Left ventricle myocardium superior (tissue), 1 donor: ENCODE measurements at regions not wholly inside any gene's neighbourhood (a gene's known extent, or its start where the extent isn't known, plus 50 kb on each side); places are given as distances from the start of the nearest gene placed in this dataset.
"Not testable (repeated sequence)": the region's sequence is repeated elsewhere in the genome, so short reads cannot be mapped to it uniquely, and the experiment has no call there.

Source experiments
- ATAC-seq: fragments of 200-7000 bp; cut with Tn5 transposase; one replicate; pipeline ENCODE4 v1.9.1; 2020; ENCODE audit warnings: mild to moderate bottlenecking, moderate library complexity
- DNase-seq: peaks from one replicate; pipeline ENCODE4 v3.0.0-alpha.2; 2020
- intact Hi-C: fragments of 100-400 bp; cut with micrococcal nuclease; formaldehyde crosslinking; loops from one replicate; pipeline ENCODE4 v1.11.0; 2022
- donor health status: DM: no; HTN: yes; CAD: no; lungs with severe emphysema.

DNA sequence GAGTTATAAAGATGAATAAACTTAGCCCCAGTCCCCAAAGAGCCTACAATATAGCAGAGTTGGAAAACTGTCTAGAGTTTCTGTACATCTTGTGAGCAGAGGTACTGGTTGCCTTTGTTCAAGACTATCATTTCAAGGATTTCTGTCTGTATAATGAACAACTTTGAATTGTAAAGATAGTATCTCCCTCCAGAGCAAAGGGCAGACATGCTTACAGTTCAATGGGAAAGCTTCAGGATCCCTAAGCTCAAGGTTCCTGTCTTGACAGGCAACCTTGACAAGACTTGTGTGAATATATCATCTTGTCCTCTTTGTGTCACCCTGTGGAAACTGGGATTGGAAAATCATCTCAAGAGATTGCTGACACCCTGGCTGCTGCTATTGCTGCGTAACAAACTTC, 242.8 kb upstream of the VLDLR start:
- no peak for DNase-seq
- ATAC-seq = no peak
- intact Hi-C loops = no loop called here

DNA sequence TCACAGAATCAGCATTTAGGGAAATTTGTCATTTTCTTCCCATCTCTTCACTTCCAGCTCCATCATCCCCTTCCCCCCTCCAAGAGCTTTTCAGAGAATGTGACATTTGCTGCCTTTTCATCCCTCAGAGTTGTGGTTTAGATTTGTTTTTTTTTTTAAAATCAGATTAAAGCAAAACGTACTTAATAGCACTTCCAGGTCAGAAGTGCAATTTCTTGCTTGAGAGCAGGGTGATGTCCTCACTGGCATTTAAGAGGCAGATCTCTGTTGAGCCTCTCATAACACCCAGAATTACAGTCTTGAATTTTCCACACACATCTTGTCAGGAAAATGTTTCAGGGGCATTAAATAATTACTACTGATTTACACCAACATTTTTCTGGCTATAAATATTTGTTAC, 236.8 kb upstream of the VLDLR start:
- no peak for DNase-seq
- intact Hi-C loops = no loop called here
- no peak for ATAC-seq

DNA sequence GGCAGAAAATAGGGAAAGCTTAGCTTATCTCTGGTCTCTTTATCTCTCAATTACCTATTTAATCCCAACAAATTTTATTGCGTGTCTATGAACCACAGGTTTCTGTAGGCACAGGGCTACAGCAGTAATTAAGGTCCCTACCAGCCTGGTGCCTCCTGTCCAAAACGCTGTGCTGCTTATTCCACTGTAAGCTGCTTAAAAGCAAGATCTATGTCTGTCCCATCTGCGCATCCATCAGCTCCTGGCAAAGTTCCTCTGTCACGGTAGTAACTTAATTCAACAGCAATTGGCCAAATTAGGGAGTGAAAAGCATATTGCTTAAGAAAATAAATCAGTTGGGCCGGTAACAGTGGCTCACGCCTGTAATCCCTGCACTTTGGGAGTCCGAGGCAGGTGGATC, 235.8 kb upstream of the VLDLR start:
- intact Hi-C loops = no loop called here
- no peak for DNase-seq
- ATAC-seq = no peak

DNA sequence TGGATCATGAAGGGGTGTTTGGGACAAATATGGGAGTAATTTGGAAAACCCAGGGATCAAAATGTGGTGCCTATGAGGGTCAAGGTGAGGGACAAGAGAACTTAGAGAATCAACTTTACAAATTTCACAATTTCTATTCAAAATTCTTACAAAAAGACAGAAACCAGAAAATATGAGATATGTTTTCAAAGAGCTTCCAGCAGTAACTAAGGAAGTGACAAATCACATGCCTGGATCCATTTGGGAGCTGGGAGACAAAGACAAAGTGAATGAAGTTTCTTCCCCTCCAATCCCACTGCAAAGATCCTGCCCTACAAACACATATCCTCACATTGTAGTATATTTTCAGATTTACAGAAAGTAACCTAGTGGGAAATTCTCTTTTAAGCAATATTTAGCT, 235.0 kb upstream of the VLDLR start:
- ATAC-seq (no peak), DNase-seq (no peak)
- intact Hi-C loops = no loop called here

DNA sequence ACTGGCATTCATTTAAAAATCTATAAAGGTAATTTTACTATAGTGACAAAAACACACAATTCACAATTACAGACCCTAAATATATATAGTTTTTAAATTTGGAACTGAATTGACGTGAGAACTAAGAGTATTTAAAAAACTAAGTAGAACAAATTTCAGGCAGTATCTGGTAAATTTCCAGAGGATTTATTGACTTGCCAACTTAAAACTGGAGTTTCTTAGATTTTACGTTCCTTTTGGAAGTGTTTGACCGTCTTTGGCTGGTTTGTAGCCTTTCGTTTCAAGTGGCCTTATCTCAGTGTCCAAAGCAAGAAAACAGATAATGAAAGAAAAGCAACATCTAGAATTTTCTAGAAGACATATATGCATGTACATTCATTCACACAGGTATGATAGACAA, 234.4 kb upstream of the VLDLR start:
- no peak for ATAC-seq
- no peak for DNase-seq
- intact Hi-C loops = no loop called here

DNA sequence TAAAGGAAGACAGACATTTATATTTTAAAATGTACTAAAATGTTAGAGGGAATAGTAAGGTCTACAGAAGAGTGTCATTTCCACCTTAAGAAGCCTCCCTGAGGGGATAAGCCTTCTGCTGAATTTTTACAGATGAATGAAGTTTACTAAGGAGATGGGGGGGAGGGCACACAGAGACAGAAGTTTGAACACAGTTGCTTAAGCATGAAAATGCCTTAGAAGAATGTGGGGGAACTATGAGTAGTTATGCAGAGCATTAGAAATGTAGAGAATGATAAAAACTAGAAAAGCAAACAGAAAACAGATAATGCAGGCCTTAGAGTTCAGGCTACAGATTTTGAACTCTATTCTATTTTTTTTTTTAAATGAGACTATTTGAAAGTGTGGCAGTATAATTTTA, 232.2 kb upstream of the VLDLR start:
- no peak for ATAC-seq
- intact Hi-C loops = no loop called here
- DNase-seq = no peak

DNA sequence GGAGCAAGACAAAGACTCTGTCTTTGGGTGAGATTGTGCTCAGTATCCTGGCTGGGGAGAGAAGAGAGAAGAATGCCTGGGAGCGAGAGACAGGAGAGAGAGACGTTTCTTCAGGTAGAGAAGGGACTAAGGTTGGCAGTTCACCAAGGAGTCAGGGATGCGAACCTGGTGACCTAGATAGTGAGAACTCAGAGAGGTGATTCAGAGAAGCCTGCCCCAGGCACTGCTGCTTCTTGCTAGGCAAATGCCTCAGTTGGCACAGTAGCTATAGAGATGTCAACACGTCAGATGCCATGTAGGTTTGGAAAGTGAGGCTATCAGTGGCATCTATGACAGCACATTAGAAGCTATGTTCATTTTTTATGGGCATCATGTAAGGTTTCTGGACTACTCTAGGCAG, 231.6 kb upstream of the VLDLR start:
- DNase-seq = no peak
- no peak for ATAC-seq
- intact Hi-C loops = no loop called here

DNA sequence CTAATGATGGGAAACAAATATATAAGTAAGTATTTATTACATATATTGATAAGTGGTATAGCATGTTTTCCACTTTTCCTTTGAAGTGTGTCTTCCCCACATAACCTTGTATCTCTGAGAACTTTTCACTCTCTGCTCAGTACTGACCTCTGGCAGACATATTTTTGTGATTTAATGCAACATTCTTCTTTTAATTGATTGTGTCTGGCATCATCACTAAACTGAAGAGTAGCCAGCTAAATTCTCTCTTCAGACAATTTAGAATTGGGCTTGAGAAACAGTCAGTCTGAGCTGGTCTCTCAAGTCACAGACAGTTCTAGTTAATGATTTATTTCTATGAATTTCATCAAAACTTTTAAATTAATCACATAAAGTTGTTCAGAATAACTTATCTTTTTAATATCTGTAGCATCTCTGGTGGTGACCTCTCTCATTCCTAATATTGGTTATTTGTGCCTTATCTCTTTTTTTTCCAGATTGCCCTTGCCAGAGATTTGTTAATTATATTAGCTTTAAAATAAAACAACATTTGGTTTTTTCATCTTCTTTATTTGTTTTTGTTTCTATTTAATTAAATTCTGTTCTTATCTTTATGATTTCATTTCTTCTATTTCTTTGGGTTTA, 230.0 kb upstream of the VLDLR start:
- intact Hi-C loops, DNase-seq, ATAC-seq: not testable (repeated sequence)

DNA sequence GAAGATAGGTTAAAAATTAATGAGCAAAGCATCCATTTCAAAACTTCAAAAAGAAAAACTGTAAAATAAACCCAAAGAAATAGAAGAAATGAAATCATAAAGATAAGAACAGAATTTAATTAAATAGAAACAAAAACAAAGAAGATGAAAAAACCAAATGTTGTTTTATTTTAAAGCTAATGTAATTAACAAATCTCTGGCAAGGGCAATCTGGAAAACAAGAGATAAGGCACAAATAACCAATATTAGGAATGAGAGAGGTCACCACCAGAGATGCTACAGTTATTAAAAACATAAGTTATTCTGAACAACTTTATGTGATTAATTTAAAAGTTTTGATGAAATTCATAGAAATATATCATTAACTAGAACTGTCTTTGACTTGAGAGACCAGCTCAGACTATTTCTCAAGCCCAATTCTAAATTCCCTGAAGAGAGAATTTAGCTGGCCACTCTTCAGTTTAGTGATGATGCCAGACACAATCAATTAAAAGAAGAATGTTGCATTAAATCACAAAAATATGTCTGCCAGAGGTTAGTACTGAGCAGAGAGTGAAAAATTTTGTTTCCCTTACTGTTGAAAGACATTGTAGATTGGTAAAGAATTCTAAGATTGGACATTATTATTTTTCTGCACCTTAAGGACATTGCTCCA, 227.4 kb upstream of the VLDLR start:
- intact Hi-C loops, DNase-seq, ATAC-seq: not testable (repeated sequence)

DNA sequence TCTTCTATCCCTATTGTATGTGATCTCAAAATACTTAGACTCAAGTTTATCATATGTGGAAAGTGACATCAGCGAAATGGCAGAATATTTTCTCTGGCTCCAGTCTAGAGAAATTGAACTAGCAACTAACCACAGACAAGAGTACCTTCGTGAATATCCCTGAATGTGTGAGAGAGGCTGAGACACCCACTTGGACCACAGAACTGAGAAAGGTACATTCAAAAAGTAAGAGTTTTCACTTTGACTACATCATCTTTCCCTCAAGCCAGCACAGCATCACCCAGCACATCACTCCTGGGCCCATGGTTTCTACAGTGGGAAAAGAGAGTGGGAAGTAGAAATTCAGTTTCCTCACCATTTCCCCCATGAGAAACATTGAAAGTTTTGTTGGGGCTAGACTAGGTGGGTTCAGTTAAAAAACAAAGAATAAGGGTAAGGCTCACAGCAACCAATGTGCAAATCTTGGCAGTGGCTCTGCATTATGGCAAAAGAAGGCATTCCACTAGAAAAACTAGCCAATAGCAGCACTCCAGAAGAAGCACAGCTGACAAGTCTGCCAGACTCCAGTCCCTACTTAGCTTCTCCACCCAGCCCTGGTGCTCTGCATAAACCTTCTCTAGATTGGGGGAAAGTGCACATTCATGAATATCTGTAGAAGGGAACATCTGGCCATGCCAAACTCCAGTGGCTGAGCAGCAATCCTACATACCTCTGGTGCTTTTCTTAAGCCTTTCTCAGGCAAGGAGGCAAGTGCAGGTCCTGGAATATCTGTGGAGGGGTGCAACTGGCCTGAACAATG, 225.6 kb upstream of the VLDLR start:
- DNase-seq (no peak), ATAC-seq (no peak)
- intact Hi-C loops = no loop called here

DNA sequence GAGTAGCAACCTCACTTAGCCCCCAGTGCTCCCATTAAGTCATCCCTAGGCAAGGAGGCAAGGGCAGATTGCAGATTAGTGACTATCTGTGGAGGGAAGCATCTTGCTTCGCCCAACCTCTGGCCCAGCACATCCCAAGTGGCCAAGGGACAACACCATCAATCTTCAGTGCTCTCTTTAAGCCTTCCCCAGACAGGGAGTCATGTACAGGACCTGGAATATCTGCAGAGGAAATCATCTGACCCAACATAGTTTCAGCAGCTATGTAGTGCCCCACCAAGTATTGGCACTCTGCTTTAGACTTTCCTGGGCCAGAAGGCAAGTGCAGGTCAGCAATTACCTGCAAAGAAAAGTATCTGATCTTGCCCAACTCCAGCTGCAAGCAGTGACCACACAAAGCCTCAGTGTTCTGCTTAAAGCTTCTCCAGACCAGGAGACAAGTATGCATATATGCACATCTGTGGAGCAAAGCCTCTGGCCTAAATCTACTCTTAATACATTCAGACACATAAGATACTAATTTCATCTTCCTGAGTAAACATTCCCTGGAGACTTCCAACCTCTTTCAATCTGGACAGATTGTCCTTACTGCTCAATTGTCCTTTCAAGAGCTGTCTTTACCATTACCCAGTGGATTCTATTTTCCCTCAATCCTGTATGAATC, 224.8 kb upstream of the VLDLR start:
- DNase-seq (no peak), ATAC-seq (no peak)
- intact Hi-C loops = no loop called here

DNA sequence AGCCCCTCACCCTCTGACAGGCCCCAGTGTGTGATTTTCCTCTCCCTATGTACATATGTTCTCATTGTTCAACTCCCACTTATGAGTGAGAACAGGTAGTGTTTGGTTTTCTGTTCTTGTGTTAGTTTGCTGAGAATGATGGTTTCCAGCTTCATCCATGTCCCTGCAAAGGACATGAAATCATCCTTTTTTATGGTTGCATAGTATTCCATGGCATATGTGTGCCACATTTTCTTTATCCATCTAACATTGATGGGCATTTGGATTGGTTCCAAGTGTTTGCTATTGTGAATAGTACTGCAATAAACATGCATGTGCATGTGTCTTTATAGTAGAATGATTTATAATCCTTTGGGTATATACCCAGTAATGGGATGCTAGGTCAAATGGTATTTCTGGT, 223.7 kb upstream of the VLDLR start:
- intact Hi-C loops, ATAC-seq, DNase-seq: not testable (repeated sequence)

DNA sequence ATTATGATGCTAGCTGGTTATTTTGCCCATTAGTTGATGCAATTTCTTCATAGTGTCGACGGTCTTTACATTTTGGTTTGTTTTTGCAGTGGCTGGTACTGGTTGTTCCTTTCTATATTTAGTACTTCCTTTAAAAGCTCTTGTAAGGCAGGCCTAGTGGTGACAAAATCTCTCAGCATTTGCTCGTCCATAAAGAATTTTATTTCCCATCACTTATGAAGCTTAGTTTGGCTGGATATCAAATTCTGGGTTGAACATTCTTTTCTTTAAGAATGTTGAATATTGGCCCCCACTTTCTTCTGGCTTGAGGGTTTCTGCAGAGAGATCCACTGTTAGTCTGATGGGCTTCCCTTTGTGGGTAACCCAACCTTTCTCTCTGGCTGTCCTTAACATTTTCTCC, 219.8 kb upstream of the VLDLR start:
- intact Hi-C loops, ATAC-seq, DNase-seq: not testable (repeated sequence)

DNA sequence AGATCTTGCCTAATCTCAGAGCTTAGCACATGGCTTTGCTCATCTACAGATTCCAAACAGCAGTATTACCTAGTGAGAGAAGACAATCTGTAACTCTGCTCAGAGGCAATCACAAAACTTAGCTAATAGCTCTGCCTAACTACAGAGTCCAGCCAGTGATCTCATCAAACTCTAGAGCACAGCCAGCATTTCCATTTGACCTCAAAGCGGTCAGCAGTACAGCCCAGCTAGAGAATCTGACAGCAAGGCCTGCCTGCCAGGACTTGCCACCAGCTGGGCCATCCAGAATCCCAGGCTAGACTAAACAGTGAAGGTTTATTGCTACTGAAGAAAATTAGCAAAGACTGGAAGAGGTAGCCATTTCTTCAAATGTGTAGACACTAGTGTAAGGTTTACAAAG, 217.9 kb upstream of the VLDLR start:
- intact Hi-C loops = no loop called here
- DNase-seq (no peak), ATAC-seq (no peak)

DNA sequence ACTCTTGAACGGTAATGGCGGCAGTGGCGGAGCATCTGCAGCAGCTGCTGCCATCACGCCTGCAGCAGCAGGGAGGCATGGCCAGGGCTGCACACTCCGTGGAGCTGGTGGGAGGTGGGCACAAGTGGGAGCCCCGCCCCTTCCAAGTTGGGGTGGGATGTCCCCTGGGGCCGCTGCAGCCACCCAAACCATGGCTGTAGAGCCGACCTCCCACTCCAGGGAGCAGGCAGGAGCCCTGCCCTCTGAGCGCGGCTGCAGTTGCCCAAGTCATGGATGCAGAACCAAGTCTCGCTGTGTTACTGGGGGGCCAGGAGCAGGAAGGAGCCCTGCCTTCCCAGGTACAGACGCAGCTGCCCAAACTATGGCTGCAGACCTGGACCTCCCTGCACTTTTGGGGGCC, 215.3 kb upstream of the VLDLR start:
- ATAC-seq (no peak), DNase-seq (no peak)
- intact Hi-C loops = no loop called here

DNA sequence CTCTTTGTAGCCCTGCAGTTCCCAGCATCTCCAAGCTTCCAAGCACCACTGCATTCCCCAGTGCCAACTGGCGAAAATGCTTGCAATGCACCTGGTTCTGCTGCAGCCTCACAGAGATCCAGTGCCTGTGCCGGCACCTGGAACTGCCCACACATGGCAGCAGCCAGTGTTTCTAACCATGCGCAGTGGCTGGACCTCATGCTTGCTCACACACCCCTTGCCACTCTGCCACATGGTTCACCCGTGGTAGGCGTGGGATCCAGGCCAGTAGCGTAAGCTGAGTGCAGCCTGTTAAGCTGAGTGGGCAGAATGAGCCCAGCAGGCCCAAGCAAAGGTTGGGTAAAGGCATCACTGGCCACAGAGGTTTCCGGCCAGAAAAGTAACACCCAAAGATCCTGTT, 214.1 kb upstream of the VLDLR start:
- DNase-seq (peak; percentile 39), ATAC-seq (peak; percentile 82)
- intact Hi-C loops = no loop called here

DNA sequence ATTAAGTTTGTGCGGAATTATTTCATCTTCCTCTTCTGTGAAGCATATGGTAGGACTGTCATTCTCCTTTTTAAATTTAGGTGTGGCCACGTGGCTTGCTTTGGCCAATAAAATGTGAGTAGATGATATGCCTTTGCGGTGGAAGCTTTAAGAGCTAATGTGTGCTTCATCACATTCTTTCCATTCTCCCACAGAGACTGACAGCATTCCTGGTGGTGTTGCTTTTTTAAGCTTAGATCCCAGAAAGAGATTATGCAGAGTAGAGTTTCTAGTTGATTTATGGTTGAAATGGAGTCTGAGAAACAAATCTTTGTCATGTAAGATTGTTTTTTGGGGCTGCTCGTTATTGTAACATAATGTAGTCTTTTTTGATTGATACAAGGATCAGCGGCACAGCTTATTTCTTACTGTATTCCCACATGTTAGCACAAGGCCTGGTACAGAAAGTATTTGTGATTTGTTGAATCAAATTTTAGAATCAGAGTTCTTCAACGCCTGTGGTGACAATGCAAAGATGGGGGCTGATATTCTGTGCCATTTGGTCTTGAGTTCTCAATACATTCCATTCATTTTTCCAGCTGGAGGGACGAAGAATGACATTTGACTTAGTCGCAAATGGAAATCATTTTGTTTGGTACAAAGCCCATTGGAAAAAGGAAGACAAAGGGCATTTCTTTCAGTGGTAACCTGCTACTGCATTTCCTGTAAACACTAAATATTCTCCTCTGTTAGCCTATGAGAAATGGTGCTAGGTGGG, 209.9 kb upstream of the VLDLR start:
- intact Hi-C loops = no loop called here
- ATAC-seq (no peak), DNase-seq (no peak)

DNA sequence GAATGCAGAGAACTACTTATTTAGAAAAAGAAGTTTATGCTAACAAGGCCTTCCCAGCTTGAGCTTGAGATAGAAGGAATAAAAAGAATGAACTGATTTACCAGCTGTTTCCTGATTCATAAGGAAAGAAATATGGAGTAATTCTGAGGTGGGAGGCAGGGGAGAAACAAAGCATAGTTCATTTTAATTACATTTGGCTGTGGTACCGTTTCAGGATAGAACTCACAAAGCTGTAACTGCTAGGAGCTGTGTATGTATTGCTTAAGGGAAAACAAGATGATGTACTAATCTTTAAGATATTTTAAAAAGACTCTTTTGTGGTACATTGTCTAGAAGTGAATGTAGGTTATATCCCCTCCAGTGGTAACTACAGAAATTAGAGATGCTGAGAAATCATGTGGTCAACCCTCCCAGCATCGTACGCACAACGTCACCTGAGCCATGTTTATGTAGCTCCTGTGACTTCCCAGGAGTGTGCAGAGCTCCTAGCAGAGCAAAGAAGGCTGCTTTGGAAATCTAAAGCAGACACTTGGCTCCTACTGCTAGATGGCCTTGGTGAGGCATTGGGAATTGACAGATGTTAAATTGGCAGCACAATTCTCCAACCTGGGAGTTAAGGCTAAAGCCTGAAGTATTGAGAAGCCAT, 208.3 kb upstream of the VLDLR start:
- ATAC-seq = no peak
- intact Hi-C loops = no loop called here
- no peak for DNase-seq

DNA sequence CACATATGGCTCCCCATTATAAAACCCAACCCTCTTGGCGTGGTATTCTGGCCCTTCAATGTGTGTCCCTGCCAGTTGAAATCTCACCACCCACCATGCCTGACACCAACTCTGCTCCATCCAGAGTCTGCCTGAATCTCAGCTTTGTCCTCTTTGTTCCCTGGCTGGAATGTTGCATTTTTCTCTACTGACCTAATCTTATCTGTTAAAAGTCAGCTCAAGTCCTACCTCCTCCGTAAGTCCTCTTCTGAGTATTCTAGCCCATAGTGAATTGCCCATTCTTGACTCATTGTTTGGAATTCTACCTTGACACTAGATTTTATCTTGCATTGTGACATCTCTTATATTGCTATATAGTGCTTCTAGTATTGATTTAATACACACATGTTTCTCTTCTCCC, 207.1 kb upstream of the VLDLR start:
- ATAC-seq (peak; percentile 22), DNase-seq (no peak)
- intact Hi-C loops = no loop called here
